MG63 (cell line): ENCODE measurements at regions not wholly inside any gene's neighbourhood (a gene's known extent, or its start where the extent isn't known, plus 50 kb on each side); places are given as distances from the start of the nearest gene placed in this dataset.
A peak's percentile ranks its signal among the peaks of the same experiment; 100 is the strongest.

Source experiments
- DNase-seq: peaks from one replicate; pipeline ENCODE4 v3.0.0-alpha.2; 2020
- H3K27me3 ChIP-seq: fragments of 250-450 bp; sonication (Bioruptor Pico); 2 replicates; pipeline ENCODE4 v1.5.1; 2020; ENCODE audit warnings: mild to moderate bottlenecking, moderate library complexity
- H3K36me3 ChIP-seq: fragments of 250-450 bp; sonication (Bioruptor Pico); 2 replicates; pipeline ENCODE4 v1.5.1; 2020; ENCODE audit warnings: mild to moderate bottlenecking, moderate library complexity
- H3K4me3 ChIP-seq: fragments of 250-450 bp; sonication (Bioruptor Pico); 2 replicates; pipeline ENCODE4 v1.5.1; 2020; ENCODE audit warnings: mild to moderate bottlenecking, moderate library complexity
- H3K9me3 ChIP-seq: fragments of 250-450 bp; sonication (Bioruptor Pico); 2 replicates; pipeline ENCODE4 v1.5.1; 2020; ENCODE audit warnings: mild to moderate bottlenecking, moderate library complexity

GRCh38 chr11:80613655-80614054 lies 1172.8 kb upstream of the TENM4 start:
- H3K36me3 ChIP-seq, result no peaks in the 10 kb centered on the region
- DNase-seq, result no peak
- H3K4me3 ChIP-seq, result no peak overlapping the region
- H3K27me3 ChIP-seq, result no peaks in the 10 kb centered on the region
- no peaks in the 10 kb centered on the region for H3K9me3 ChIP-seq

- DNase-seq, result no peak
- H3K9me3 ChIP-seq, result no peaks in the 10 kb centered on the region
- H3K4me3 ChIP-seq, result no peak overlapping the region
- no peaks in the 10 kb centered on the region for H3K36me3 ChIP-seq
- H3K27me3 ChIP-seq, result no peaks in the 10 kb centered on the region
Measured at GRCh38 chr11:80610516-80610915, 1169.7 kb upstream of the TENM4 start.

GRCh38 chr11:80603472-80603871 lies 1162.6 kb upstream of the TENM4 start:
- H3K36me3 ChIP-seq, result no peaks in the 10 kb centered on the region
- H3K9me3 ChIP-seq, result no peaks in the 10 kb centered on the region
- H3K27me3 ChIP-seq, result no peaks in the 10 kb centered on the region
- no peak for DNase-seq
- no peak overlapping the region for H3K4me3 ChIP-seq

- DNase-seq, result no peak
- Histone ChIP-seq H3K27me3 (no peaks in the 10 kb centered on the region), H3K4me3 (no peak overlapping the region), H3K36me3 (no peaks in the 10 kb centered on the region), H3K9me3 (no peaks in the 10 kb centered on the region)
Measured at GRCh38 chr11:80598905-80599304, 1158.1 kb upstream of the TENM4 start.

- Histone ChIP-seq H3K27me3 (no peaks in the 10 kb centered on the region), H3K36me3 (no peaks in the 10 kb centered on the region), H3K4me3 (no peak overlapping the region), H3K9me3 (no peaks in the 10 kb centered on the region)
- DNase-seq, result no peak
Measured at GRCh38 chr11:80596291-80596810, 1155.5 kb upstream of the TENM4 start.

GRCh38 chr11:80595011-80595410 lies 1154.2 kb upstream of the TENM4 start:
- H3K36me3 ChIP-seq, result no peaks in the 10 kb centered on the region
- no peak for DNase-seq
- H3K4me3 ChIP-seq, result no peak overlapping the region
- H3K27me3 ChIP-seq, result no peaks in the 10 kb centered on the region
- no peaks in the 10 kb centered on the region for H3K9me3 ChIP-seq

GRCh38 chr11:80593648-80594374 lies 1153.0 kb upstream of the TENM4 start:
- Histone ChIP-seq H3K27me3 (no peaks in the 10 kb centered on the region), H3K36me3 (no peaks in the 10 kb centered on the region), H3K4me3 (no peak overlapping the region), H3K9me3 (no peaks in the 10 kb centered on the region)
- DNase-seq, result peak; percentile 71

- Histone ChIP-seq H3K4me3 (no peak overlapping the region), H3K27me3 (no peaks in the 10 kb centered on the region), H3K36me3 (no peaks in the 10 kb centered on the region), H3K9me3 (no peaks in the 10 kb centered on the region)
- DNase-seq, result no peak
Measured at GRCh38 chr11:80592546-80592945, 1151.7 kb upstream of the TENM4 start.

- no peak overlapping the region for H3K4me3 ChIP-seq
- H3K36me3 ChIP-seq, result no peaks in the 10 kb centered on the region
- H3K9me3 ChIP-seq, result no peaks in the 10 kb centered on the region
- H3K27me3 ChIP-seq, result no peaks in the 10 kb centered on the region
- DNase-seq, result no peak
Measured at GRCh38 chr11:80587906-80588305, 1147.1 kb upstream of the TENM4 start.

- no peak for DNase-seq
- H3K36me3 ChIP-seq, result no peaks in the 10 kb centered on the region
- no peaks in the 10 kb centered on the region for H3K9me3 ChIP-seq
- H3K27me3 ChIP-seq, result no peaks in the 10 kb centered on the region
- H3K4me3 ChIP-seq, result no peak overlapping the region
Measured at GRCh38 chr11:80586464-80586863, 1145.6 kb upstream of the TENM4 start.

- no peaks in the 10 kb centered on the region for H3K27me3 ChIP-seq
- no peak for DNase-seq
- H3K9me3 ChIP-seq, result no peaks in the 10 kb centered on the region
- H3K36me3 ChIP-seq, result no peaks in the 10 kb centered on the region
- no peak overlapping the region for H3K4me3 ChIP-seq
Measured at GRCh38 chr11:80584661-80585060, 1143.8 kb upstream of the TENM4 start.

GRCh38 chr11:80569832-80570231 lies 1129.0 kb upstream of the TENM4 start:
- Histone ChIP-seq H3K36me3 (no peaks in the 10 kb centered on the region), H3K27me3 (no peaks in the 10 kb centered on the region), H3K9me3 (no peaks in the 10 kb centered on the region), H3K4me3 (no peak overlapping the region)
- DNase-seq, result no peak

- DNase-seq, result no peak
- Histone ChIP-seq H3K9me3 (no peaks in the 10 kb centered on the region), H3K27me3 (no peaks in the 10 kb centered on the region), H3K36me3 (no peaks in the 10 kb centered on the region), H3K4me3 (no peak overlapping the region)
Measured at GRCh38 chr11:80565231-80565630, 1124.4 kb upstream of the TENM4 start.

GRCh38 chr11:80562523-80563125 lies 1121.8 kb upstream of the TENM4 start:
- Histone ChIP-seq H3K4me3 (no peak overlapping the region), H3K36me3 (no peaks in the 10 kb centered on the region), H3K27me3 (no peaks in the 10 kb centered on the region), H3K9me3 (no peaks in the 10 kb centered on the region)
- no peak for DNase-seq

- DNase-seq, result no peak
- no peaks in the 10 kb centered on the region for H3K36me3 ChIP-seq
- no peaks in the 10 kb centered on the region for H3K27me3 ChIP-seq
- H3K9me3 ChIP-seq, result no peaks in the 10 kb centered on the region
- H3K4me3 ChIP-seq, result no peak overlapping the region
Measured at GRCh38 chr11:80559942-80560341, 1119.1 kb upstream of the TENM4 start.

- Histone ChIP-seq H3K9me3 (no peaks in the 10 kb centered on the region), H3K4me3 (no peak overlapping the region), H3K36me3 (no peaks in the 10 kb centered on the region)
Measured at GRCh38 chr11:80553565-80553964, 1112.7 kb upstream of the TENM4 start.

GRCh38 chr11:80542704-80543103 lies 1101.9 kb upstream of the TENM4 start:
- H3K4me3 ChIP-seq, result no peak overlapping the region
- no peaks in the 10 kb centered on the region for H3K36me3 ChIP-seq
- no peaks in the 10 kb centered on the region for H3K9me3 ChIP-seq
- DNase-seq, result no peak
- H3K27me3 ChIP-seq, result no peaks in the 10 kb centered on the region

More at GRCh38 chr11:80553565-80553964, 1112.7 kb upstream of the TENM4 start:
- H3K27me3 ChIP-seq, result no peaks in the 10 kb centered on the region
- DNase-seq, result no peak

GRCh38 chr11:80538040-80538439 lies 1097.2 kb upstream of the TENM4 start:
- no peaks in the 10 kb centered on the region for H3K36me3 ChIP-seq
- no peak for DNase-seq
- no peaks in the 10 kb centered on the region for H3K9me3 ChIP-seq
- no peak overlapping the region for H3K4me3 ChIP-seq
- H3K27me3 ChIP-seq, result no peaks in the 10 kb centered on the region
